GM12878 (cell line): ENCODE measurements at regions not wholly inside any gene's neighbourhood (a gene's known extent, or its start where the extent isn't known, plus 50 kb on each side); places are given as distances from the start of the nearest gene placed in this dataset.

Experiments
- ATAC-seq: fragments of 200-7000 bp; cut with Tn5 transposase; 3 replicates; pipeline ENCODE4 v1.9.1; 2020; ENCODE audit warnings: mild to moderate bottlenecking, moderate library complexity
- BruUV-seq: library from RNA; stranded (reverse); fragments of 400-500 nt; replicated peaks from 2 replicates; lab custom pipeline; 2021; lab: Mats Ljungman, UMichigan
- CTCF ChIA-PET: fragments of 300-600 bp; sonication (Branson Sonifier 250); formaldehyde crosslinking; extraction: SDS; loops from one replicate; lab custom pipeline; 2021; ENCODE audit warnings: inconsistent platforms; lab: Yijun Ruan, JAX
- POLR2A ChIA-PET: fragments of 350-600 bp; formaldehyde crosslinking; extraction: SDS; loops from one replicate; lab custom pipeline; 2021; ENCODE audit warnings: inconsistent platforms; lab: Charles Lee
- RAD21 ChIA-PET: fragments of 300-600 bp; sonication (Branson Sonifier 250); formaldehyde crosslinking; loops from one replicate; lab custom pipeline; 2023; ENCODE audit warnings: antibody characterized with exemption; ENCODE audit not compliant: unreplicated experiment; lab: Charles Lee
- SMC1A ChIA-PET: fragments of 300-600 bp; sonication (Branson Sonifier 250); formaldehyde crosslinking; loops from one replicate; lab custom pipeline; 2023; ENCODE audit not compliant: unreplicated experiment, uncharacterized antibody; lab: Charles Lee
- DNase-seq: peaks from one replicate; pipeline ENCODE4 v3.0.0-alpha.2; 2011; ENCODE audit warnings: low read depth, low spot score
- FAIRE-seq: peaks from 3 replicates; lab custom pipeline; 2011; peaks lifted over from hg19 to GRCh38; lab: Jason Lieb, UNC
- H2AFZ ChIP-seq: 2 replicates; pipeline ENCODE4 v1.6.0; 2011; ENCODE audit warnings: low read depth, low read length, control low read depth; ENCODE audit not compliant: control insufficient read depth
- H3K27ac ChIP-seq: 2 replicates; pipeline ENCODE4 v1.5.1; 2011; ENCODE audit warnings: control low read depth; ENCODE audit not compliant: control insufficient read depth, insufficient read depth
- H3K27me3 ChIP-seq, 2 experiments: replicated peaks in 1 of 2; 2 replicates each; pipeline versions ENCODE4 v1.6.0 to v1.6.1; 2011; ENCODE audit warnings: low read length in 1 of 2; ENCODE audit not compliant: control insufficient read depth in 2 of 2, insufficient read depth in 2 of 2
- H3K36me3 ChIP-seq, 2 experiments: 2 replicates each; pipeline ENCODE4 v1.5.1; 2011; ENCODE audit warnings: low read length in 1 of 2; ENCODE audit not compliant: control insufficient read depth in 2 of 2, insufficient read depth in 2 of 2
- H3K4me1 ChIP-seq: 2 replicates; pipeline ENCODE4 v1.6.1; 2011; ENCODE audit warnings: mild to moderate bottlenecking, low read length, moderate library complexity, mixed read lengths; ENCODE audit not compliant: control insufficient read depth, insufficient read depth
- H3K4me2 ChIP-seq: 2 replicates; pipeline ENCODE4 v1.6.0; 2011; ENCODE audit warnings: control low read depth; ENCODE audit not compliant: control insufficient read depth, insufficient read depth
- H3K4me3 ChIP-seq: fragments of 200-600 bp; sonication (generic); 2 replicates; pipeline ENCODE4 v1.5.1; 2016
- H3K79me2 ChIP-seq: 2 replicates; pipeline ENCODE4 v1.6.0; 2011; ENCODE audit warnings: low read length; ENCODE audit not compliant: control insufficient read depth, insufficient read depth
- H3K9ac ChIP-seq: 2 replicates; pipeline ENCODE4 v1.8.0; 2011; ENCODE audit warnings: low read length, control low read depth, mixed read lengths; ENCODE audit not compliant: control insufficient read depth, insufficient read depth
- H3K9me3 ChIP-seq: replicated peaks from 3 replicates; pipeline ENCODE4 v1.5.1; 2011; ENCODE audit warnings: mild to moderate bottlenecking, low read length; ENCODE audit not compliant: control insufficient read depth, insufficient read depth
- H4K20me1 ChIP-seq: 2 replicates; pipeline ENCODE4 v1.6.0; 2011; ENCODE audit not compliant: control insufficient read depth, insufficient read depth
- EGR1 ChIP-seq, 2 experiments: IDR thresholded peaks; 1 replicate in 1 of 2; 2 replicates in 1 of 2; pipeline ENCODE4 v1.6.1; 2011 to 2012; ENCODE audit warnings: low read depth in 2 of 2, low read length in 2 of 2, borderline replicate concordance in 1 of 2, mild to moderate bottlenecking in 1 of 2, moderate library complexity in 1 of 2
- HCFC1 ChIP-seq: fragments of 150-350 bp; IDR thresholded peaks from 2 replicates; pipeline ENCODE4 v1.6.1; 2014; ENCODE audit warnings: low read length
- JUND ChIP-seq: IDR thresholded peaks from 2 replicates; pipeline ENCODE4 v1.6.1; 2012; ENCODE audit warnings: low read depth, mild to moderate bottlenecking, low read length, improper control_type of control experiment, moderate library complexity
- LARP7 ChIP-seq: fragments of 450-650 bp; IDR thresholded peaks from 2 replicates; pipeline ENCODE4 v1.6.1; 2017; ENCODE audit warnings: mild to moderate bottlenecking
- MTA3 ChIP-seq: IDR thresholded peaks from 2 replicates; pipeline ENCODE4 v1.6.1; 2012; ENCODE audit warnings: low read length, inconsistent platforms, borderline replicate concordance
- MYB ChIP-seq: fragments of 150-350 bp; IDR thresholded peaks from 2 replicates; pipeline ENCODE4 v1.6.1; 2014; ENCODE audit warnings: mild to moderate bottlenecking, low read depth, low read length, borderline replicate concordance
- PRDM15 ChIP-seq: fragments of 450-650 bp; formaldehyde crosslinking; IDR thresholded peaks from 2 replicates; pipeline ENCODE4 v1.4.0; 2020; ENCODE audit warnings: mild to moderate bottlenecking, moderate library complexity
- ZBTB4 ChIP-seq: fragments of 450-650 bp; formaldehyde crosslinking; IDR thresholded peaks from 2 replicates; pipeline ENCODE4 v1.4.0; 2022; ENCODE audit warnings: mild to moderate bottlenecking, moderate library complexity
- WGBS: methylation state at CpG from one replicate; pipeline ENCODE4 v1.1.6; 2016; ENCODE audit warnings: low lambda C conversion rate; ENCODE audit not compliant: insufficient replicate concordance, insufficient coverage; ENCODE audit errors: missing lambda C conversion rate; 5-methylcytosine and 5-hydroxymethylcytosine counted together
- in situ Hi-C: fragments of 300-500 bp; cut with MboI; formaldehyde crosslinking; loops from 9 replicates; pipeline ENCODE4 v1.14.3; 2018; ENCODE audit warnings: mixed read lengths
- intact Hi-C: fragments of 100-400 bp; cut with micrococcal nuclease; formaldehyde crosslinking; loops from one replicate; pipeline ENCODE4 v1.14.2; 2022; ENCODE audit not compliant: unreplicated experiment

- no peak overlapping the region for H3K4me2 ChIP-seq
- no peak for FAIRE-seq
- H4K20me1 ChIP-seq = no peaks in the 10 kb centered on the region
- no peaks in the 10 kb centered on the region for H3K79me2 ChIP-seq
- H2AFZ ChIP-seq = no peak overlapping the region
- in situ Hi-C loops = no loop called here
- BruUV-seq = no TSS peak
- SMC1A ChIA-PET = no interaction called here
- H3K4me3 ChIP-seq = no peak overlapping the region
- no peaks in the 10 kb centered on the region for H3K27me3 ChIP-seq
- TF ChIP-seq EGR1 (IDR thresholded peaks at IDR 0.05; ENCODE audit: borderline replicate concordance in 1 of 2, low read depth in 2 of 2, low read length in 2 of 2) (no peak), MYB (no peak), LARP7 (no peak), JUND (no peak), MTA3 (no peak), PRDM15 (no peak), HCFC1 (no peak), ZBTB4 (no peak)
- TF ChIP-seq, all 136 proteins: peak for 0
- WGBS = 52% methylated on average over 10 of the region's 10 CpGs
- ChIA-PET POLR2A (no interaction called here), RAD21 (no interaction called here), CTCF (interaction anchor here (0.6 kb wide), 1 partner anchor 10 kb away, joined by 3 read pairs; no protein-coding TSS in a partner anchor)
- Histone ChIP-seq H3K9ac (no peak overlapping the region), H3K36me3 (no peaks in the 10 kb centered on the region), H3K4me1 (no peaks in the 10 kb centered on the region), H3K27ac (no peak overlapping the region), H3K9me3 (no peaks in the 10 kb centered on the region)
- DNase-seq = no peak
- no peak for ATAC-seq
- intact Hi-C loops = no loop called here
Observed at GRCh38 chr17:15023589-15024336, 241.4 kb downstream of the PMP22 start.
